Esophagus muscularis mucosa (tissue), 4 donors: ENCODE measurements at regions not wholly inside any gene's neighbourhood (a gene's known extent, or its start where the extent isn't known, plus 50 kb on each side); places are given as distances from the start of the nearest gene placed in this dataset.
"Not testable (repeated sequence)": the region's sequence is repeated elsewhere in the genome, so short reads cannot be mapped to it uniquely, and the experiment has no call there.

Experiments
- DNase-seq: peaks from one replicate; pipeline ENCODE4 v3.0.0-alpha.2; 2017; ENCODE audit errors: extremely low spot score
- H3K27ac ChIP-seq, 4 donors: fragments of 200-600 bp; sonication (generic); replicated peaks in 1 of 4; 1 replicate in 3 of 4; 2 replicates in 1 of 4; pipeline ENCODE4 v1.5.1; 2016 to 2019; ENCODE audit warnings: mild to moderate bottlenecking in 1 of 4
- H3K27me3 ChIP-seq, 4 donors: fragments of 200-600 bp; sonication (generic); one replicate each; pipeline versions ENCODE4 v1.5.1 to v1.6.0; 2016 to 2019
- H3K36me3 ChIP-seq, 4 donors: fragments of 200-600 bp; sonication (generic); one replicate each; pipeline ENCODE4 v1.5.1; 2016 to 2019
- H3K4me1 ChIP-seq, 4 donors: fragments of 200-600 bp; sonication (generic); one replicate each; pipeline ENCODE4 v1.5.1; 2016 to 2019
- H3K4me3 ChIP-seq, 4 donors: fragments of 200-600 bp; sonication (generic); 1 replicate in 2 of 4; 2 replicates in 2 of 4; pipeline ENCODE4 v1.5.1; 2016 to 2019; ENCODE audit warnings: mild to moderate bottlenecking in 4 of 4, moderate library complexity in 1 of 4
- H3K9me3 ChIP-seq, 4 donors: fragments of 200-600 bp; sonication (generic); 1 replicate in 3 of 4; 2 replicates in 1 of 4; pipeline ENCODE4 v1.5.1; 2016 to 2019
- CTCF ChIP-seq, 3 experiments: fragments of 200-600 bp in 2 of 3; fragments of 450-650 bp in 1 of 3; sonication (generic) in 2 of 3; IDR thresholded peaks; one replicate each; pipeline ENCODE4 v1.5.1; 2017 to 2019; ENCODE audit warnings: antibody characterized with exemption in 3 of 3, mild to moderate bottlenecking in 2 of 3, moderate library complexity in 1 of 3
- EP300 ChIP-seq: sonication (generic); formaldehyde crosslinking; IDR thresholded peaks from one replicate; pipeline ENCODE4 v1.6.1; 2017; ENCODE audit warnings: antibody characterized with exemption
- POLR2A ChIP-seq: fragments of 450-650 bp; IDR thresholded peaks from one replicate; pipeline ENCODE4 v1.6.1; 2017; ENCODE audit warnings: antibody characterized with exemption, moderate library complexity, mild to moderate bottlenecking, low read depth
- POLR2AphosphoS5 ChIP-seq, 2 donors: sonication (generic); formaldehyde crosslinking; IDR thresholded peaks; one replicate each; pipeline ENCODE4 v1.6.1; 2017; ENCODE audit warnings: antibody characterized with exemption in 2 of 2
- WGBS: methylation state at CpG from one replicate; pipeline ENCODE4 v1.1.5; 2018; 5-methylcytosine and 5-hydroxymethylcytosine counted together
- intact Hi-C: fragments of 100-400 bp; cut with DNase I; formaldehyde crosslinking; loops from one replicate; pipeline ENCODE4 v1.15.1; 2023
- small RNA-seq, 3 donors: library from RNA; depleted of rRNA; stranded (forward); fragments of <200 nt; gene quantifications; one replicate each; pipeline ENCODE3, GENCODE V24; 2016

- no peaks in the 10 kb centered on the region for H3K27me3 ChIP-seq
- H3K4me3 ChIP-seq, result no peak overlapping the region
- no peaks in the 10 kb centered on the region for H3K4me1 ChIP-seq
- intact Hi-C loops, result no loop called here
- no peak for DNase-seq
- H3K36me3 ChIP-seq, result no peaks in the 10 kb centered on the region
- no peak overlapping the region for H3K27ac ChIP-seq
- 83% methylated on average over 1 of the region's 5 CpGs for WGBS
- TF ChIP-seq POLR2A, result no peak
- no peak for TF ChIP-seq POLR2AphosphoS5 (IDR thresholded peaks at IDR 0.05)
- TF ChIP-seq CTCF (IDR thresholded peaks at IDR 0.05), result no peak
- no peak for TF ChIP-seq EP300
- H3K9me3 ChIP-seq, result no peaks in the 10 kb centered on the region
Observed at GRCh38 chr17:21602176-21602575, 90.1 kb upstream of the KCNJ18 start.

- intact Hi-C loops, H3K9me3 ChIP-seq, H3K36me3 ChIP-seq, H3K4me1 ChIP-seq, H3K4me3 ChIP-seq, H3K27ac ChIP-seq, H3K27me3 ChIP-seq, DNase-seq: not testable (repeated sequence)
- WGBS, result 74% methylated on average over 1 of the region's 1 CpG
Observed at GRCh38 chr17:21603292-21603691, 89.0 kb upstream of the KCNJ18 start.

GRCh38 chr17:21611443-21611842 is 80.9 kb upstream of the KCNJ18 start:
- DNase-seq, intact Hi-C loops, H3K27ac ChIP-seq, H3K4me3 ChIP-seq, H3K9me3 ChIP-seq, H3K36me3 ChIP-seq, H3K27me3 ChIP-seq, H3K4me1 ChIP-seq: not testable (repeated sequence)
- WGBS, result 93% methylated on average over 8 of the region's 8 CpGs

- intact Hi-C loops, H3K36me3 ChIP-seq, H3K27ac ChIP-seq, H3K4me3 ChIP-seq, H3K4me1 ChIP-seq, H3K27me3 ChIP-seq, DNase-seq, H3K9me3 ChIP-seq: not testable (repeated sequence)
- 82% methylated on average over 28 of the region's 28 CpGs for WGBS
Observed at GRCh38 chr17:21612123-21613070, 79.9 kb upstream of the KCNJ18 start.

- intact Hi-C loops, result no loop called here
- no peaks in the 10 kb centered on the region for H3K4me1 ChIP-seq
Observed at GRCh38 chr17:21613071-21613429, 79.3 kb upstream of the KCNJ18 start.

GRCh38 chr17:21626987-21627386 is 65.3 kb upstream of the KCNJ18 start:
- H3K4me1 ChIP-seq, H3K36me3 ChIP-seq, H3K4me3 ChIP-seq, H3K27me3 ChIP-seq, intact Hi-C loops, H3K9me3 ChIP-seq, DNase-seq, H3K27ac ChIP-seq: not testable (repeated sequence)
- WGBS, result 83% methylated on average over 3 of the region's 3 CpGs

More at GRCh38 chr17:21613071-21613429, 79.3 kb upstream of the KCNJ18 start:
- WGBS, result no CpG with 5 or more reads among the region's 8 CpGs
- H3K27me3 ChIP-seq, result peaks cover 0 to 8% (median 0%) of the 10 kb centered on the region in 4 donors
- DNase-seq, result no peak
- no peak overlapping the region for H3K27ac ChIP-seq
- H3K9me3 ChIP-seq, result no peaks in the 10 kb centered on the region
- TF ChIP-seq CTCF (IDR thresholded peaks at IDR 0.05) (no peak), POLR2AphosphoS5 (IDR thresholded peaks at IDR 0.05) (no peak), POLR2A (no peak), EP300 (no peak)
- H3K36me3 ChIP-seq, result no peaks in the 10 kb centered on the region
- H3K4me3 ChIP-seq, result no peak overlapping the region

Small RNA genes lying in the stretch of these regions (small RNA-seq; reads per million reads assigned to genes)
- gene AC233702.6 (0 reads per million in 3 donors), gene AC233702.8 (0 reads per million in 3 donors)
